ENCODE measurements at regions not wholly inside any gene's neighbourhood (a gene's known extent, or its start where the extent isn't known, plus 50 kb on each side); places are given as distances from the start of the nearest gene placed in this dataset.

- intact Hi-C loops (cut with DNase I), result no loop called here
- DNase-seq (ENCODE audit: missing footprints), result no peak
- ATAC-seq, result no peak
Observed at GRCh38 chrY:17277056-17277455, 603.0 kb downstream of the CDY2B start.

DNA sequence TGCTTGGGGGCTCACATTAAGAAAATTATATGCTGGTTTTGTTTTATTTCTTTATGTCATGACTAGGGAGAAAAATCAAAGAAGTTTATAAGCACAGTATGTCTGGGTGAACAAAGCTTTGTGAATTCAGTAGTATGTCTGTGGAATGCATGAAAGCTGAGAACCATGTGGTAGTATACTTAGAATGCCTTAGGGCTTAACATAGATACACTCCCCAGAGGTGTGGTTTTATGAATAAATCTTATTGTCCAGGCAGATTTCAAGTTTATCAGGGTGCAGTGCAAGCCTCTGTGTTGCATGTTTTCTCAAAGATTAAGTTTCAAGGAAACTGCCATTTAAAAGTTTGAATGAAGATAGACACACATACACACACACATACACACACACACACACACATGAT, 620.5 kb downstream of the CDY2B start:
- ATAC-seq (no peak), DNase-seq (ENCODE audit: missing footprints) (no peak)
- intact Hi-C loops (cut with DNase I), result no loop called here

DNA sequence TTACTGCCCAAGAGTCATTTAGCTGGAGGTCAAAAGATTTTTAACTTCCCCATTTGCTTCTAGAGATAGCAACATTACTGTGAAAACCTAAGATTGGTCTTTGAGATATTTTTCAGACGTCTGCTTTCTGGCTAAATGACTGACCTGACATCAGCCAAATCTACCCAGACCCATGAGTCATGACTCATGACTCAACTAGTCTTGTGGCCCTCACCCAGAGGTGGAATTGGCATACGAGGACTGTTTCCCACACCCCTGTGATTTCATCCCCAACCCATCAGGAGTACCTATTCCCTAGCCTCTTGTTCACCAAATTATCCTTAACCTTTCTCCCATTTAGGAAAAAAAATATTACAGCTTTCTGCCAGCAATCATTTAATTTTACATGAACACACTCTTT, 641.6 kb downstream of the CDY2B start:
- no peak for ATAC-seq
- intact Hi-C loops (cut with DNase I), result no loop called here
- no peak for DNase-seq (ENCODE audit: missing footprints)

- no peak for ATAC-seq
- intact Hi-C loops (cut with DNase I), result no loop called here
- DNase-seq (ENCODE audit: missing footprints), result no peak
Observed at GRCh38 chrY:17235769-17236168, 644.3 kb downstream of the CDY2B start.

DNA sequence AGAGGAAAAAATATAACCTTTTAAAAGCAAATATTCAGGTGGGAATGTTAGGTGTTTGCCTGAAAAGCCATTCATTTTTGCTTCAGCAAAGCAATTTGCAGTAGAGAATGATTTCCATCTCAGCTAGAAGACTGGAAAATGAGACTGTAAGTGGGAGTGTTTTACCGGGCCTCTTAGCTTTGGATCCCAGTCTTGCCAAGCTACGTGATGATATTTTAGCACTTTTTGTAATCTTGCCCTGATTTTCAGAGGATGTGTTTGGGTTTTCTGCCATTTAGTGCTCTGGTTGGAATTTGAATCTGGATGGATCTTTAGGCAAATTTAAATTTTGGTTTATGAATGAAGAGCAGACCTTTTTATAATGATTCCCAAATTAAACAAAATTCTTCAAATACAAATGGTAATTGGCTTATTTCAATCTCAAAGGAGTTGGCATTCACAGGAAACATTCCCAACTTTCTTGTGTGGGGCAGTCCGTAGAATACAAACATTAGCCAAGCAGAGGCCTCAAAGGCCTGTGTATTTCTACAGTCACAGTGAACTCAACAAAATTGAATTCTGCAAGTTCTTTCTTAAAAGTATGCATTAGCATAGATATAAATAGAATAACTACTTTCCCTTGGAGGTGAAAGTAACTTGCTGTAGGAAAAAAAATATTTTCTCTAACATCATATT, 646.4 kb downstream of the CDY2B start:
- no peak for ATAC-seq
- intact Hi-C loops (cut with DNase I), result no loop called here
- no peak for DNase-seq (ENCODE audit: missing footprints)

DNA sequence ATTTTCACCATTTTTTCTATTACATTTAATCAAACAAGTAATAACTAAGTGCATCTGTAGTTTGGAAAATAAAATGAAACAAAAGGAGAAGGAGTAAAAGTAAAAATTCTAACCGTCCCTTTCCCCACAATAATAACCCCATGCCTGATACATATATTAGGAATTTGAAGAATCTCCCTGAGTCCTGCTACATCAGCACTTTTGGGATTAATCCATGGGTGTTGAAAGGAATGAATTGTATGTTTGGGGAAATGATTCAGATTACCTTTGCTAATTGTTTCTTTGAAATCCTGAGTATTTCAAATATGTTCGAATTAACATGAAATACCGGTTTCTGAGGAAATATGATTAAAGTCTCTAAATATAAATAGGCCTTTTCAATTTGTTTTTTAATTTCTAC, 648.0 kb downstream of the CDY2B start:
- ATAC-seq, result no peak
- intact Hi-C loops (cut with DNase I), result no loop called here
- no peak for DNase-seq (ENCODE audit: missing footprints)

- ATAC-seq (no peak), DNase-seq (ENCODE audit: missing footprints) (no peak)
- intact Hi-C loops (cut with DNase I), result no loop called here
Observed at GRCh38 chrY:17223502-17223901, 656.5 kb downstream of the CDY2B start.

DNA sequence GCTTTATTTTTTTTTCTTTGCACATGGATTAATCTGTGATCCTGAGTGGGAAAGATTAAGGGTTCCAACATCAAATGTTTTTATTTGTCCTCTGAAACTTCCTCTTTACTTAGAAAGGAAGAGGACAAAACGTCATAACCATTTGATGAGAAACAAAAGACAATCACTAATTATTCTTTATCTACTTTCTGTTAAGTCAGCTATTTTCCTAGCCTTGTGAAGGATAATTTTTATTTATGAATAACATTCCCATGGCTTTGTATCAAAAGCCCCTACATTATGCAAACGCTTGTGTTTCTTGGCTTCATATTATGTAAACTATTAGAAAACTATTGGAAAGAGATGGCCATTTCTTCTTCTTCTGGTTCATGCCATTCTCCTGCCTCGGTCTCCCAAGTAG, 677.6 kb downstream of the CDY2B start:
- ATAC-seq, result no peak
- intact Hi-C loops (cut with DNase I), result no loop called here
- DNase-seq (ENCODE audit: missing footprints), result no peak

DNA sequence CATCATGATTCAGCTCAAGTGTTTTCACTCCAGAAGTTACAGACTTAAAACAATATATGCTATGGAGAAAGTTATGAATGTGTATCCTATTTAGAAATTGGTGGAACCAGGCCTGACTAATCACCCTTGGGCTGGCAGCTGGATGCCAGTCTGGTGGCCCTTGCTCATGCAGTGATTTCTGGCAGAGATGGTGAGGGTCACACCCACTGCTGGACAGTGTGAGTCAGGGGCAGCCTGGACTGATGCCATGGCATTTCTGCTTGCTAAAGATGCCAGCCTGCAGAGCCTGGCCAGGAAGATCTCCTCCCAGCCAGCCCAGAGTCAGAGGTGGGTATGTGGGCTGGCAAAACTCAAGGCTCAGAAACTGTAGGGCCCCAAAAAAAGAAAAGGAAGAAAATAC, 695.7 kb downstream of the CDY2B start:
- no peak for ATAC-seq
- intact Hi-C loops (cut with DNase I), result no loop called here
- no peak for DNase-seq (ENCODE audit: missing footprints)

GRCh38 chrY:17166881-17167280, 713.1 kb downstream of the CDY2B start:
- ATAC-seq (no peak), DNase-seq (ENCODE audit: missing footprints) (no peak)
- intact Hi-C loops (cut with DNase I), result no loop called here

- DNase-seq (ENCODE audit: missing footprints), result no peak
- intact Hi-C loops (cut with DNase I), result no loop called here
- ATAC-seq, result no peak
Observed at GRCh38 chrY:17122166-17122565, 757.9 kb downstream of the CDY2B start.

- no peak for ATAC-seq
- intact Hi-C loops (cut with DNase I), result no loop called here
- DNase-seq (ENCODE audit: missing footprints), result no peak
Observed at GRCh38 chrY:17085303-17085702, 794.7 kb downstream of the CDY2B start.

DNA sequence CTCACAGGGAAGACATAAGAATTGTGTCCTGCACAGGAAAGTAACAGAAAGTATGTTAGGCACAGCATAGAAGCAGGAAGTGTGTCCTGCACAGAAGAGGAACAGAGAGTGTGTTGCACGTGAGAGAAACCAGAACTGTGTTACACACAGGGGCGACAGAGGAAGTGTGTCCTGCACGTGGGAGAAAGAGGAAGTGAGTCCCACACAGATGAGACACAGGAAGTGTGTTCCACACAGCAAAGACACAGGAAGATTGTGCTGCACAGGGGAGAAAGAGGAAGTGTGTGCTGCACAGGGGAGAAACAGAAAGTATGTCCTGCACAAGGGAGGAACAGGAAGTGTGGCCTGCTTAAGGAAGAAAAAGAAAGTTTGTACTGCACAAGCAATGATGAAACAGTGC, 800.1 kb downstream of the CDY2B start:
- DNase-seq (ENCODE audit: missing footprints) (no peak), ATAC-seq (no peak)
- intact Hi-C loops (cut with DNase I), result no loop called here

GRCh38 chrY:17067307-17067706, 812.7 kb downstream of the CDY2B start:
- DNase-seq (ENCODE audit: missing footprints), result no peak
- intact Hi-C loops (cut with DNase I), result no loop called here

DNA sequence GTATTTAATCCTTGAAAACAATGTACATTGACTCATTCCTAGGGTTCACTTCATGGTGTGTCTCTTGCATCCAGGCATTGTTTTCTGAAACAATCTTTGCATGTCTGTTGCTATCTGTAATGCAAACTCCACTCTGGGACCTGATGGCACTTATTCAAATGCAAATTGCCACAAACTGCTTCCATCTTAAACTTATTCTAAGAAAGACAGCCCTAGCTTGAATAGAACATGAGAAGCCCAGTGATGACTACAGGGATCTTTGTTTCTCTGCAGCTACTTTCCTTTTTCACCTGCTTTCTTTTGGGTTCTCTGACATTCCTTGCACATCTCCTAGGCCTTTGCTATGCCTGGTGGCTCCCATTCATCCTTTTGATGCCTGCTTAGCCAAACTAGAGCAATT, 827.0 kb downstream of the CDY2B start:
- DNase-seq (ENCODE audit: missing footprints) (no peak), ATAC-seq (no peak)
- intact Hi-C loops (cut with DNase I), result no loop called here

More at GRCh38 chrY:17067307-17067706, 812.7 kb downstream of the CDY2B start:
- ATAC-seq, result no peak

DNA sequence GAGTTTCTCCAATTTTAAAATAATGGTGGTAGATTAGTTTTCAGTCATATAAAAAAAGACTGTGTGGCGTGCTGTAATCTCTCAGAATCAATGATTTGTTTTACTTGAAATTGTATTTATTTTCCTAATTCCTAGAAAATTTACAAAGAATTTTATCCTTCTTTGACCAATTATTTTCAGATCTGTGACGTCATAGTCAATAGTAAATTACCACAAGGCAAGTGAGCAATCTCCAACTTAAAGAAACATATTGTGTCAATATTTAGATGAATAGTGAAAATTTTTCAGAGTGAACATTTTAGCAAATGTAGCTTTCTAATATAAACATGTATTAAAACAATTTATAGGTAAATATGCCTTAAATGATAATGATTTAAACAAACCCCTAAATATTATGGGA, 829.6 kb downstream of the CDY2B start:
- intact Hi-C loops (cut with DNase I), result no loop called here
- no peak for ATAC-seq

GRCh38 chrY:17045124-17045523, 834.9 kb downstream of the CDY2B start:
- DNase-seq (ENCODE audit: missing footprints) (no peak), ATAC-seq (no peak)
- intact Hi-C loops (cut with DNase I), result no loop called here

More for the DNA sequence above, 829.6 kb downstream of the CDY2B start:
- no peak for DNase-seq (ENCODE audit: missing footprints)

GRCh38 chrY:17044723-17045122, 835.3 kb downstream of the CDY2B start:
- DNase-seq (ENCODE audit: missing footprints) (no peak), ATAC-seq (no peak)
- intact Hi-C loops (cut with DNase I), result no loop called here

GRCh38 chrY:17044272-17044671, 835.7 kb downstream of the CDY2B start:
- intact Hi-C loops (cut with DNase I), result no loop called here
- ATAC-seq, result no peak
- DNase-seq (ENCODE audit: missing footprints), result no peak

DNA sequence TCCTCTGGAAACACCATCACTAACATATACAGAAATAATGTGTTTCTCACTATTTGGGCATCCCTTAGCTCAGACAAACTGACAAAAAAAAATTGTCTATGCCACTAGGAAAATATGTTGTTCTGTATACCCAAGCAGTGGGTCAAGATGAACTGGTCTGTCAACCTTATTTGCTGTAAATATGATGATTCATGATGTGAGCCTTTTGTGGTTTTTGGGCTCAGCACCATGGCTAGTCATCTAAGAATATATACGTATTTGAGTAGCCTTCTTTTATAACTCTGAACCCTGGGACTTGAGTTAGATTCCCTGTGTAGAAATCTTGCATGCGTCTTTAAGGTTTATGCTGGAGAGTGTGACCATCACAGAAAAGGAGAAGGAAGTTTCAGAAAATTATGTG, 841.6 kb downstream of the CDY2B start:
- DNase-seq (ENCODE audit: missing footprints) (no peak), ATAC-seq (no peak)
- intact Hi-C loops (cut with DNase I), result no loop called here

GRCh38 chrY:17018126-17018525, 861.9 kb downstream of the CDY2B start:
- DNase-seq (ENCODE audit: missing footprints) (no peak), ATAC-seq (peak; percentile 34)
- intact Hi-C loops (cut with DNase I), result no loop called here

Data from Right ventricle myocardium inferior (tissue), 1 donor.